ENCODE measurements at regions not wholly inside any gene's neighbourhood (a gene's known extent, or its start where the extent isn't known, plus 50 kb on each side); places are given as distances from the start of the nearest gene placed in this dataset.

GRCh38 chr5:124193371-124193789, 553.1 kb downstream of the ZNF608 start (continued):
- TF ChIP-seq, protein P1, sequence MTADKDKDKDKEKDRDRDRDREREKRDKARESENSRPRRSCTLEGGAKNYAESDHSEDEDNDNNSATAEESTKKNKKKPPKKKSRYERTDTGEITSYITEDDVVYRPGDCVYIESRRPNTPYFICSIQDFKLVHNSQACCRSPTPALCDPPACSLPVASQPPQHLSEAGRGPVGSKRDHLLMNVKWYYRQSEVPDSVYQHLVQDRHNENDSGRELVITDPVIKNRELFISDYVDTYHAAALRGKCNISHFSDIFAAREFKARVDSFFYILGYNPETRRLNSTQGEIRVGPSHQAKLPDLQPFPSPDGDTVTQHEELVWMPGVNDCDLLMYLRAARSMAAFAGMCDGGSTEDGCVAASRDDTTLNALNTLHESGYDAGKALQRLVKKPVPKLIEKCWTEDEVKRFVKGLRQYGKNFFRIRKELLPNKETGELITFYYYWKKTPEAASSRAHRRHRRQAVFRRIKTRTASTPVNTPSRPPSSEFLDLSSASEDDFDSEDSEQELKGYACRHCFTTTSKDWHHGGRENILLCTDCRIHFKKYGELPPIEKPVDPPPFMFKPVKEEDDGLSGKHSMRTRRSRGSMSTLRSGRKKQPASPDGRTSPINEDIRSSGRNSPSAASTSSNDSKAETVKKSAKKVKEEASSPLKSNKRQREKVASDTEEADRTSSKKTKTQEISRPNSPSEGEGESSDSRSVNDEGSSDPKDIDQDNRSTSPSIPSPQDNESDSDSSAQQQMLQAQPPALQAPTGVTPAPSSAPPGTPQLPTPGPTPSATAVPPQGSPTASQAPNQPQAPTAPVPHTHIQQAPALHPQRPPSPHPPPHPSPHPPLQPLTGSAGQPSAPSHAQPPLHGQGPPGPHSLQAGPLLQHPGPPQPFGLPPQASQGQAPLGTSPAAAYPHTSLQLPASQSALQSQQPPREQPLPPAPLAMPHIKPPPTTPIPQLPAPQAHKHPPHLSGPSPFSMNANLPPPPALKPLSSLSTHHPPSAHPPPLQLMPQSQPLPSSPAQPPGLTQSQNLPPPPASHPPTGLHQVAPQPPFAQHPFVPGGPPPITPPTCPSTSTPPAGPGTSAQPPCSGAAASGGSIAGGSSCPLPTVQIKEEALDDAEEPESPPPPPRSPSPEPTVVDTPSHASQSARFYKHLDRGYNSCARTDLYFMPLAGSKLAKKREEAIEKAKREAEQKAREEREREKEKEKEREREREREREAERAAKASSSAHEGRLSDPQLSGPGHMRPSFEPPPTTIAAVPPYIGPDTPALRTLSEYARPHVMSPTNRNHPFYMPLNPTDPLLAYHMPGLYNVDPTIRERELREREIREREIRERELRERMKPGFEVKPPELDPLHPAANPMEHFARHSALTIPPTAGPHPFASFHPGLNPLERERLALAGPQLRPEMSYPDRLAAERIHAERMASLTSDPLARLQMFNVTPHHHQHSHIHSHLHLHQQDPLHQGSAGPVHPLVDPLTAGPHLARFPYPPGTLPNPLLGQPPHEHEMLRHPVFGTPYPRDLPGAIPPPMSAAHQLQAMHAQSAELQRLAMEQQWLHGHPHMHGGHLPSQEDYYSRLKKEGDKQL (CRISPR knock-in tag; IDR thresholded peaks at IDR 0.05; ENCODE audit: low read depth), result no peak
- TF ChIP-seq ZIK1 (CRISPR knock-in tag; IDR thresholded peaks at IDR 0.05; ENCODE audit: borderline replicate concordance, low read depth), result no peak
- TF ChIP-seq NFE2L1 (CRISPR knock-in tag; IDR thresholded peaks at IDR 0.05; ENCODE audit: borderline replicate concordance), result no peak

DNA sequence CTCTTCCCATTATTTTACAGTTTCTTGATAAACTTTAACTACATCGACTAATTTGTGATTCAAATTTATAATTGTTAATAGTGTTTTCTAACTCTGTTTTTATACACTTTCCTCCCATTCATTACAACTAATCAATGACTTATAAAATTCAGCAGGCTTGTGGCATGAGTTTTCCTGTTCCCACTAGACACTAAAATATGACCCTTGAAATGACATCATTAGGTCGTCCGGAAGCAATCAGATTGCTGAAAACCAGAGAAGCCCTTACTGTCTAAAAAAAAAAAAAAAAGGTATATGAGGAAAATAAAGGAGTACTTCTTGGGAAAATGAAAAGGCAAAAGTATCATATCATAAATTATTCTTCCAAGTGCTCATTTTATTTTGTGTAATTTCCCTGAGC, 553.7 kb downstream of the ZNF608 start:
- Histone ChIP-seq H3K9me3 (ENCODE audit: low read length) (no peaks in the 10 kb centered on the region), H2AFZ (ENCODE audit: low read length) (no peak overlapping the region), H3K27me3 (ENCODE audit: control insufficient read depth in 1 of 2, insufficient read depth in 2 of 2, low read length in 2 of 2) (no peaks in the 10 kb centered on the region), H3K9ac (ENCODE audit: insufficient read depth, low read depth, low read length) (no peak overlapping the region), H3K4me2 (ENCODE audit: low read depth, low read length) (no peak overlapping the region), H4K20me1 (ENCODE audit: insufficient read depth, low read length) (no peaks in the 10 kb centered on the region), H3K36me3 (replicated peaks in 1 of 2; ENCODE audit: control insufficient read depth in 1 of 2, insufficient read depth in 2 of 2, low read length in 2 of 2) (no peaks in the 10 kb centered on the region), H3K4me1 (ENCODE audit: insufficient read depth, low read length) (no peaks in the 10 kb centered on the region), H3K27ac (ENCODE audit: extremely low read length, insufficient read depth, low read length) (no peak overlapping the region), H3K79me2 (ENCODE audit: insufficient read depth, low read length) (no peaks in the 10 kb centered on the region), H3K4me3 (replicated peaks in 1 of 3; ENCODE audit: insufficient read depth in 1 of 3, low read depth in 2 of 3, low read length in 3 of 3) (no peak overlapping the region)
- in situ Hi-C loops (cut with HindIII; ENCODE audit: extremely low pct_ligation_motif_present, low pct_unique_long_range_greater_than_20kb) (no loop called here), intact Hi-C loops (cut with micrococcal nuclease; ENCODE audit: unreplicated experiment) (no loop called here)
- no TSS peak for BruUV-seq (replicated peaks)
- FAIRE-seq (no peak), DNase-seq (ENCODE audit: low spot score) (no peak), ATAC-seq (no peak)
- ChIA-PET POLR2A (no interaction called here), CTCF (ENCODE audit: low intra/inter-chr PET ratio, low total read pairs) (no interaction called here)
- WGBS (ENCODE audit: low lambda C conversion rate), result 21% methylated on average over 3 of the region's 3 CpGs
- TF ChIP-seq GABPB1 (CRISPR knock-in tag; IDR thresholded peaks at IDR 0.05) (no peak), MYNN (CRISPR knock-in tag; IDR thresholded peaks at IDR 0.05; ENCODE audit: low read depth) (no peak), ZNF33A (CRISPR knock-in tag; IDR thresholded peaks at IDR 0.05; ENCODE audit: borderline replicate concordance) (no peak), PHB2 (IDR thresholded peaks at IDR 0.05; ENCODE audit: partially characterized antibody) (no peak), NCOA2 (CRISPR knock-in tag; IDR thresholded peaks at IDR 0.05) (no peak), MAZ (IDR thresholded peaks at IDR 0.05; ENCODE audit: borderline replicate concordance, low read depth, low read length) (no peak), MAZ (CRISPR knock-in tag; IDR thresholded peaks at IDR 0.05; ENCODE audit: low read depth) (no peak), RNF2 (conservative IDR thresholded peaks at IDR 0.05; ENCODE audit: low read depth) (no peak), ZNF441 (CRISPR knock-in tag; IDR thresholded peaks at IDR 0.05; ENCODE audit: borderline replicate concordance) (no peak), ZNF263 (CRISPR knock-in tag; IDR thresholded peaks at IDR 0.05) (no peak), GLI4 (CRISPR knock-in tag; IDR thresholded peaks at IDR 0.05; ENCODE audit: borderline replicate concordance) (no peak), ZFP36 (IDR thresholded peaks at IDR 0.05; ENCODE audit: borderline replicate concordance, low read depth, low read length, partially characterized antibody) (no peak), PTBP1 (IDR thresholded peaks at IDR 0.05; ENCODE audit: low read depth, low read length, poor library complexity, severe bottlenecking) (no peak), ZNF20 (CRISPR knock-in tag; IDR thresholded peaks at IDR 0.05) (no peak)
- TF ChIP-seq, protein P2, sequence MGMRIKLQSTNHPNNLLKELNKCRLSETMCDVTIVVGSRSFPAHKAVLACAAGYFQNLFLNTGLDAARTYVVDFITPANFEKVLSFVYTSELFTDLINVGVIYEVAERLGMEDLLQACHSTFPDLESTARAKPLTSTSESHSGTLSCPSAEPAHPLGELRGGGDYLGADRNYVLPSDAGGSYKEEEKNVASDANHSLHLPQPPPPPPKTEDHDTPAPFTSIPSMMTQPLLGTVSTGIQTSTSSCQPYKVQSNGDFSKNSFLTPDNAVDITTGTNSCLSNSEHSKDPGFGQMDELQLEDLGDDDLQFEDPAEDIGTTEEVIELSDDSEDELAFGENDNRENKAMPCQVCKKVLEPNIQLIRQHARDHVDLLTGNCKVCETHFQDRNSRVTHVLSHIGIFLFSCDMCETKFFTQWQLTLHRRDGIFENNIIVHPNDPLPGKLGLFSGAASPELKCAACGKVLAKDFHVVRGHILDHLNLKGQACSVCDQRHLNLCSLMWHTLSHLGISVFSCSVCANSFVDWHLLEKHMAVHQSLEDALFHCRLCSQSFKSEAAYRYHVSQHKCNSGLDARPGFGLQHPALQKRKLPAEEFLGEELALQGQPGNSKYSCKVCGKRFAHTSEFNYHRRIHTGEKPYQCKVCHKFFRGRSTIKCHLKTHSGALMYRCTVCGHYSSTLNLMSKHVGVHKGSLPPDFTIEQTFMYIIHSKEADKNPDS (CRISPR knock-in tag; IDR thresholded peaks at IDR 0.05), result no peak
